ENCODE measurements at regions not wholly inside any gene's neighbourhood (a gene's known extent, or its start where the extent isn't known, plus 50 kb on each side); places are given as distances from the start of the nearest gene placed in this dataset.

GRCh38 chr6:77979204-77979603, 326.4 kb downstream of the MEI4 start:
- Histone ChIP-seq H3K79me2 (ENCODE audit: low read length) (no peaks in the 10 kb centered on the region), H3K27me3 (ENCODE audit: low read depth, low read length) (peaks cover 2% of the 10 kb centered on the region; the same call in 1 of the 2 replicates), H2AFZ (ENCODE audit: low read depth, low read length) (no peak overlapping the region), H3K27ac (ENCODE audit: low read length) (no peak overlapping the region), H3K4me2 (ENCODE audit: low read length) (no peak overlapping the region), H3K9ac (ENCODE audit: low read length) (no peak overlapping the region), H3K36me3 (replicated peaks; ENCODE audit: low read depth, low read length) (no peaks in the 10 kb centered on the region), H4K20me1 (ENCODE audit: insufficient read depth, low read length) (no peaks in the 10 kb centered on the region), H3K4me3 (ENCODE audit: low read length) (no peak overlapping the region), H3K4me1 (ENCODE audit: low read length) (no peaks in the 10 kb centered on the region), H3K9me3 (ENCODE audit: insufficient read depth, low read length) (no peaks in the 10 kb centered on the region)
- TF ChIP-seq EZH2phosphoT487 (IDR thresholded peaks at IDR 0.05; ENCODE audit: low read depth) = no peak
- no peak for TF ChIP-seq CTCF (IDR thresholded peaks at IDR 0.05; ENCODE audit: low read depth, low read length)

DNA sequence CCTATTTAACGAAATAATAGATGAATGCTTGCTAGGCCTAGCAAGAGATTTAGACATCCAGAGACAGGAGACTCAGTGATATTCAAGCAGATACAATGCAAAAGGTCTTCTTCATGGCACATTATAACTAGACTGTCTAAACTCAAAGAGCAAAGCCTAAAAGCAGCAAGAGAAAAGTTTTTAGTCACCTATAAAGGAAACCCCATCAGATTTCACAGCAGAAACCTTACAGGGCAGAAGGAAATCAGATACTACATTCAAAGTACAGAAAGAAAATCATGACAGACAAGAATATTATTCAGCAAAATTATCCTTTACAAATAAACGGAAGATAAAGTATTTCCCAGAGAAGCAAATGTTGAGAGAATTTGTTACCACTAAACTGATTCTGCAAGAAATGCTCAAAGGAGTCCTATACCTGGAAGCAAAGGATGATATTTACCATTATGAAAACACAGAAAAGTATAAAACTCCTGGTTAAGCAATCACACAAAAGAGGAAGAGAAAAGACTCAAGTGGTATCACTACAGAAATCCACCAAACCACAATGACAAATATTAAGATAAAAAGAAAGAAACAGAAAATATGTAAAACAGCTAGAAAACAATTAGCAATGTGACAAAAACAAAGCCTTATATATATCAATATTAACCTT, 333.7 kb downstream of the MEI4 start:
- Histone ChIP-seq H3K4me3 (ENCODE audit: low read length) (no peak overlapping the region), H3K79me2 (ENCODE audit: low read length) (no peaks in the 10 kb centered on the region), H3K27ac (ENCODE audit: low read length) (no peak overlapping the region), H3K4me1 (ENCODE audit: low read length) (peaks cover 6% of the 10 kb centered on the region), H4K20me1 (ENCODE audit: insufficient read depth, low read length) (no peaks in the 10 kb centered on the region), H3K9ac (ENCODE audit: low read length) (no peak overlapping the region), H3K9me3 (ENCODE audit: insufficient read depth, low read length) (peaks cover 19% of the 10 kb centered on the region), H2AFZ (ENCODE audit: low read depth, low read length) (no peak overlapping the region), H3K27me3 (ENCODE audit: low read depth, low read length) (peaks cover 32% of the 10 kb centered on the region), H3K4me2 (ENCODE audit: low read length) (no peak overlapping the region), H3K36me3 (replicated peaks; ENCODE audit: low read depth, low read length) (peaks cover 8% of the 10 kb centered on the region)
- TF ChIP-seq EZH2phosphoT487 (IDR thresholded peaks at IDR 0.05; ENCODE audit: low read depth) = no peak
- no peak for TF ChIP-seq CTCF (IDR thresholded peaks at IDR 0.05; ENCODE audit: low read depth, low read length)

GRCh38 chr6:77987035-77987384, 334.2 kb downstream of the MEI4 start:
- Histone ChIP-seq H4K20me1 (ENCODE audit: insufficient read depth, low read length) (no peaks in the 10 kb centered on the region), H2AFZ (ENCODE audit: low read depth, low read length) (no peak overlapping the region), H3K9ac (ENCODE audit: low read length) (no peak overlapping the region), H3K4me3 (ENCODE audit: low read length) (no peak overlapping the region), H3K27ac (ENCODE audit: low read length) (no peak overlapping the region), H3K4me2 (ENCODE audit: low read length) (no peak overlapping the region), H3K36me3 (replicated peaks; ENCODE audit: low read depth, low read length) (peaks cover 8% of the 10 kb centered on the region), H3K79me2 (ENCODE audit: low read length) (no peaks in the 10 kb centered on the region), H3K9me3 (ENCODE audit: insufficient read depth, low read length) (peaks cover 19% of the 10 kb centered on the region), H3K4me1 (ENCODE audit: low read length) (peaks cover 6% of the 10 kb centered on the region), H3K27me3 (ENCODE audit: low read depth, low read length) (peaks cover 32% of the 10 kb centered on the region)
- TF ChIP-seq CTCF (IDR thresholded peaks at IDR 0.05; ENCODE audit: low read depth, low read length) = no peak
- no peak for TF ChIP-seq EZH2phosphoT487 (IDR thresholded peaks at IDR 0.05; ENCODE audit: low read depth)

- Histone ChIP-seq H3K4me2 (ENCODE audit: low read length) (no peak overlapping the region), H3K79me2 (ENCODE audit: low read length) (no peaks in the 10 kb centered on the region), H2AFZ (ENCODE audit: low read depth, low read length) (no peak overlapping the region), H3K36me3 (replicated peaks; ENCODE audit: low read depth, low read length) (no peaks in the 10 kb centered on the region), H3K4me3 (ENCODE audit: low read length) (no peak overlapping the region), H3K27me3 (ENCODE audit: low read depth, low read length) (no peaks in the 10 kb centered on the region), H3K9me3 (ENCODE audit: insufficient read depth, low read length) (no peaks in the 10 kb centered on the region), H3K4me1 (ENCODE audit: low read length) (no peaks in the 10 kb centered on the region), H3K9ac (ENCODE audit: low read length) (no peak overlapping the region), H4K20me1 (ENCODE audit: insufficient read depth, low read length) (no peaks in the 10 kb centered on the region), H3K27ac (ENCODE audit: low read length) (no peak overlapping the region)
- TF ChIP-seq EZH2phosphoT487 (IDR thresholded peaks at IDR 0.05; ENCODE audit: low read depth) (no peak), CTCF (IDR thresholded peaks at IDR 0.05; ENCODE audit: low read depth, low read length) (no peak)
These were observed 357.3 kb downstream of the MEI4 start for GRCh38 chr6:78010130-78010529.
